Neural progenitor cell (in vitro differentiated cells): ENCODE measurements at regions not wholly inside any gene's neighbourhood (a gene's known extent, or its start where the extent isn't known, plus 50 kb on each side); places are given as distances from the start of the nearest gene placed in this dataset.

Experiments
- DNase-seq: peaks from one replicate; pipeline ENCODE4 v3.0.0-alpha.2; 2016; ENCODE audit warnings: low spot score
- H2AFZ ChIP-seq: fragments of 200-600 bp; sonication (generic); replicated peaks from 2 replicates; pipeline ENCODE4 v1.6.1; 2016; ENCODE audit warnings: antibody characterized with exemption
- H3F3A ChIP-seq: fragments of 200-600 bp; sonication (generic); 2 replicates; pipeline ENCODE4 v1.6.1; 2016; ENCODE audit warnings: antibody characterized with exemption, low read depth
- H3K27ac ChIP-seq: fragments of 200-600 bp; sonication (generic); 2 replicates; pipeline ENCODE4 v1.5.1; 2016; ENCODE audit warnings: mild to moderate bottlenecking
- H3K27me3 ChIP-seq: fragments of 200-600 bp; sonication (generic); 2 replicates; pipeline ENCODE4 v1.6.1; 2016; ENCODE audit warnings: mild to moderate bottlenecking, moderate library complexity
- H3K36me3 ChIP-seq: fragments of 200-600 bp; sonication (generic); 2 replicates; pipeline ENCODE4 v1.5.1; 2016
- H3K4me1 ChIP-seq: fragments of 200-600 bp; sonication (generic); 2 replicates; pipeline ENCODE4 v1.6.1; 2016; ENCODE audit warnings: mixed run types
- H3K4me2 ChIP-seq: fragments of 200-600 bp; sonication (generic); 2 replicates; pipeline ENCODE4 v1.6.1; 2016
- H3K4me3 ChIP-seq: fragments of 200-600 bp; sonication (generic); 2 replicates; pipeline ENCODE4 v1.5.1; 2016
- H3K79me2 ChIP-seq: fragments of 200-600 bp; sonication (generic); 2 replicates; pipeline ENCODE4 v1.6.1; 2016; ENCODE audit warnings: low read depth
- H3K9ac ChIP-seq: fragments of 200-600 bp; sonication (generic); 2 replicates; pipeline ENCODE4 v1.6.1; 2016
- H3K9me3 ChIP-seq: fragments of 200-600 bp; sonication (generic); 2 replicates; pipeline ENCODE4 v1.5.1; 2016; ENCODE audit warnings: low read depth
- H4K20me1 ChIP-seq: fragments of 200-600 bp; sonication (generic); 2 replicates; pipeline ENCODE4 v1.6.1; 2016; ENCODE audit warnings: low read depth
- H3K27ac Mint-ChIP-seq: 3 replicates; pipeline ENCODE4 v1.8.0; 2021; ENCODE audit warnings: mixed read lengths
- H3K27me3 Mint-ChIP-seq: 2 replicates; pipeline ENCODE4 v1.8.0; 2022; ENCODE audit warnings: low read depth, mild to moderate bottlenecking, inconsistent platforms, moderate library complexity, mixed read lengths; ENCODE audit not compliant: insufficient read depth
- H3K36me3 Mint-ChIP-seq: 3 replicates; pipeline ENCODE4 v1.8.0; 2021; ENCODE audit warnings: mixed read lengths
- H3K4me1 Mint-ChIP-seq: 3 replicates; pipeline ENCODE4 v1.8.0; 2021; ENCODE audit warnings: mixed read lengths
- H3K4me3 Mint-ChIP-seq: 3 replicates; pipeline ENCODE4 v1.8.0; 2021; ENCODE audit warnings: mild to moderate bottlenecking, moderate library complexity, mixed read lengths
- H3K9me3 Mint-ChIP-seq: 3 replicates; pipeline ENCODE4 v1.8.0; 2020; ENCODE audit warnings: mixed read lengths
- CTCF ChIP-seq: fragments of 200-600 bp; sonication (generic); IDR thresholded peaks from 2 replicates; pipeline ENCODE4 v1.5.1; 2017; ENCODE audit warnings: antibody characterized with exemption, mild to moderate bottlenecking
- EZH2 ChIP-seq: fragments of 200-600 bp; sonication (generic); IDR thresholded peaks from 2 replicates; pipeline ENCODE4 v1.6.1; 2017; ENCODE audit warnings: antibody characterized with exemption, mild to moderate bottlenecking, moderate library complexity
- EZH2phosphoT487 ChIP-seq: fragments of 200-600 bp; sonication (generic); IDR thresholded peaks from 2 replicates; pipeline ENCODE4 v1.6.1; 2017; ENCODE audit warnings: antibody characterized with exemption

GRCh38 chr10:108592956-108593355 lies 1330.4 kb downstream of the XPNPEP1 start:
- peaks cover 6% of the 10 kb centered on the region for H3K27me3 Mint-ChIP-seq
- no peak for DNase-seq
- H3K4me3 Mint-ChIP-seq = no peak overlapping the region
- Histone ChIP-seq H3K79me2 (no peaks in the 10 kb centered on the region), H3K36me3 (no peaks in the 10 kb centered on the region), H3K9ac (no peak overlapping the region), H4K20me1 (no peaks in the 10 kb centered on the region), H3K4me3 (no peak overlapping the region), H3F3A (no peaks in the 10 kb centered on the region), H3K27ac (no peak overlapping the region), H2AFZ (no peak overlapping the region), H3K9me3 (no peaks in the 10 kb centered on the region), H3K27me3 (no peaks in the 10 kb centered on the region), H3K4me1 (peaks cover 12% of the 10 kb centered on the region), H3K4me2 (peak overlapping the region; percentile 5)
- peaks cover 33% of the 10 kb centered on the region for H3K4me1 Mint-ChIP-seq
- no peaks in the 10 kb centered on the region for H3K36me3 Mint-ChIP-seq
- H3K27ac Mint-ChIP-seq = no peak overlapping the region
- peaks cover 5% of the 10 kb centered on the region for H3K9me3 Mint-ChIP-seq
- no peak for TF ChIP-seq CTCF
- no peak for TF ChIP-seq EZH2
- no peak for TF ChIP-seq EZH2phosphoT487

- no peak overlapping the region for H3K27ac ChIP-seq
- H3K9ac ChIP-seq = no peak overlapping the region
- H3K27me3 ChIP-seq = no peaks in the 10 kb centered on the region
- H4K20me1 ChIP-seq = no peaks in the 10 kb centered on the region
- no peak overlapping the region for H3K27ac Mint-ChIP-seq
- peaks cover 5% of the 10 kb centered on the region for H3K9me3 Mint-ChIP-seq
- peaks cover 30% of the 10 kb centered on the region for H3K4me1 Mint-ChIP-seq
- no peaks in the 10 kb centered on the region for H3F3A ChIP-seq
- no peak for DNase-seq
- no peak overlapping the region for H2AFZ ChIP-seq
- H3K36me3 Mint-ChIP-seq = no peaks in the 10 kb centered on the region
- no peaks in the 10 kb centered on the region for H3K36me3 ChIP-seq
- H3K9me3 ChIP-seq = no peaks in the 10 kb centered on the region
- TF ChIP-seq EZH2phosphoT487 = no peak
- TF ChIP-seq CTCF = no peak
- TF ChIP-seq EZH2 = no peak
- H3K4me1 ChIP-seq = peaks cover 10% of the 10 kb centered on the region
- no peak overlapping the region for H3K4me3 Mint-ChIP-seq
- no peaks in the 10 kb centered on the region for H3K79me2 ChIP-seq
- no peak overlapping the region for H3K4me3 ChIP-seq
- peaks cover 2% of the 10 kb centered on the region for H3K27me3 Mint-ChIP-seq
- H3K4me2 ChIP-seq = no peak overlapping the region
These were observed 1331.9 kb downstream of the XPNPEP1 start for GRCh38 chr10:108591417-108591816.

- Histone ChIP-seq H3K9ac (no peak overlapping the region), H4K20me1 (no peaks in the 10 kb centered on the region), H3F3A (no peaks in the 10 kb centered on the region), H3K9me3 (no peaks in the 10 kb centered on the region), H3K27me3 (no peaks in the 10 kb centered on the region), H3K36me3 (no peaks in the 10 kb centered on the region), H3K4me1 (no peaks in the 10 kb centered on the region), H3K4me3 (no peak overlapping the region), H3K4me2 (no peak overlapping the region), H3K79me2 (no peaks in the 10 kb centered on the region), H2AFZ (no peak overlapping the region), H3K27ac (no peak overlapping the region)
- no peak overlapping the region for H3K27ac Mint-ChIP-seq
- peaks cover 29% of the 10 kb centered on the region for H3K4me1 Mint-ChIP-seq
- no peaks in the 10 kb centered on the region for H3K36me3 Mint-ChIP-seq
- H3K27me3 Mint-ChIP-seq = peaks cover 5% of the 10 kb centered on the region
- peaks cover 7% of the 10 kb centered on the region for H3K9me3 Mint-ChIP-seq
- no peak for DNase-seq
- TF ChIP-seq EZH2 (no peak), CTCF (no peak), EZH2phosphoT487 (no peak)
- H3K4me3 Mint-ChIP-seq = no peak overlapping the region
These were observed 1336.9 kb downstream of the XPNPEP1 start for GRCh38 chr10:108586424-108586823.

- DNase-seq = no peak
- Histone ChIP-seq H3K4me2 (no peak overlapping the region), H2AFZ (no peak overlapping the region), H3K79me2 (no peaks in the 10 kb centered on the region), H3K27ac (no peak overlapping the region), H3K36me3 (no peaks in the 10 kb centered on the region), H4K20me1 (no peaks in the 10 kb centered on the region), H3K4me3 (no peak overlapping the region), H3K9ac (no peak overlapping the region), H3K4me1 (no peaks in the 10 kb centered on the region), H3K27me3 (no peaks in the 10 kb centered on the region), H3F3A (no peaks in the 10 kb centered on the region), H3K9me3 (no peaks in the 10 kb centered on the region)
- Mint-ChIP-seq H3K9me3 (peaks cover 7% of the 10 kb centered on the region), H3K27ac (no peak overlapping the region), H3K4me3 (no peak overlapping the region), H3K4me1 (peaks cover 29% of the 10 kb centered on the region), H3K36me3 (no peaks in the 10 kb centered on the region), H3K27me3 (peaks cover 5% of the 10 kb centered on the region)
- no peak for TF ChIP-seq EZH2
These were observed 1339.4 kb downstream of the XPNPEP1 start for GRCh38 chr10:108583877-108584276.
